GM18507 (cell line): ENCODE measurements at regions not wholly inside any gene's neighbourhood (a gene's known extent, or its start where the extent isn't known, plus 50 kb on each side); places are given as distances from the start of the nearest gene placed in this dataset.
"Not testable (repeated sequence)": the region's sequence is repeated elsewhere in the genome, so short reads cannot be mapped to it uniquely, and the experiment has no call there.

Experiments used
- DNase-seq: peaks from one replicate; pipeline ENCODE4 v3.0.0; 2011; ENCODE audit warnings: low read depth; ENCODE audit not compliant: insufficient read length; ENCODE audit errors: extremely low spot score
- FAIRE-seq: peaks from 2 replicates; lab custom pipeline; 2011; peaks lifted over from hg19 to GRCh38; lab: Jason Lieb, UNC

DNA sequence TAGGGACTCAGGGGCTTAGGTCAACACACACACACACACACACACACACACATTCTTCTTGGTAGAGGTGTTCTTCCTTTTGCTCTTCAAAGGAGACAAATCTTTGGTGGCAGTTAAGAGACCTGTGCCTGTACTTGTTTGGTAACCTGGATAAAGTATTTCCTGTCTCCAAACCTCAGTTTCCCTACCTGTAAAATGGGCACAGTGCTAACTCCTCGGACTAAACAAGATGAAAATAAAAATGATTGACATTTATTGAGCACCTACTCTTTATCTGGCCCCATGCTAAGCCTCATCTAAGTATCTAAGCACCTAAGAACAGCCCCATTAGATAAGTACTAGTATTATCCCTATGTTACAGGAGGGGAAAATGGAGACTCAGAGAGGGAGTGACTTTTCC is 220.8 kb upstream of the MYL2 start:
- no peak for FAIRE-seq
- no peak for DNase-seq

DNA sequence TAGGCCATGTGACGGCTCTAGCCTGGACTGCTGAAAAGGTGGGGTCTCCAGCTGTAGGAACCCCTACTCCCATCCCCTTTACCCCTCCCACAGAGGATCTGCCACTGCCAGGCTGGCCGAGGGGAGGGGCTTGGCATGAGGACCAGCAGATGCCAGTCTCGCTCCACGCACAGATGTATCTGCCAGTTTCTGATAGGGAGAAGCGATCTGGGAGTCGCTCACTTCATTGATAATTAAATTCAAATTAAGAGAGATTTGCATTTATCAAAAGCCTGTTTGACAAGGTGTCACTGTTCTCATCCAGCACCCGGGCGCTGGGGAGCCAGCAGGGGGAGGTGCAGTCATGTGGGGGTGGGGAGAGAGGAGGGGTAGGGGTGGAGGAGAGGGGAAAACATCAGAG is 217.6 kb upstream of the MYL2 start:
- no peak for FAIRE-seq
- DNase-seq, result no peak

DNA sequence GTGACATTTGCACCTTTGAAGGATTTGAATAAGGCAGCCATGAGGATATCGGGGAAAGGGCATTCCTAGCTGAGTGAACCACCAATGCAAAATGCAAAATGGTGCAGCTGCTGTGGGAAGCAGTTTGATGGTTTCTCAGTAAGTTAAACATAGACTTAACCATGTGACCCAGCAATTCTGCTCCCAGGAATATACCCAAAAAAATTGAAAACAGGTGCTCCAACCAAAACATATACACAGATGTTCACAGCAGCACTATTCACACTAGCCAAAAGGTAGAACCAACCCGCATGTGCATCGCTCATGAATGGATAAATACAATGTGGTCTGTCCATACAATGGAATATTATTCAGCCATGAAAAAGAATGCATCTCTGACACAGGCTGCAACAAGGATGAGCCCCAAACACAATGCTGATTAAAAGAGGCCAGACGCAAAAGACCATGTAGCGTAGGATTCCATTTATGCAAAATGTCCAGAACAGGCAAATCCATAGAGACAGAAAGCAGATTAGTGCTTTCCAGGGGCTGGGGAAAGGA is 215.0 kb upstream of the MYL2 start:
- no peak for FAIRE-seq
- no peak for DNase-seq

DNA sequence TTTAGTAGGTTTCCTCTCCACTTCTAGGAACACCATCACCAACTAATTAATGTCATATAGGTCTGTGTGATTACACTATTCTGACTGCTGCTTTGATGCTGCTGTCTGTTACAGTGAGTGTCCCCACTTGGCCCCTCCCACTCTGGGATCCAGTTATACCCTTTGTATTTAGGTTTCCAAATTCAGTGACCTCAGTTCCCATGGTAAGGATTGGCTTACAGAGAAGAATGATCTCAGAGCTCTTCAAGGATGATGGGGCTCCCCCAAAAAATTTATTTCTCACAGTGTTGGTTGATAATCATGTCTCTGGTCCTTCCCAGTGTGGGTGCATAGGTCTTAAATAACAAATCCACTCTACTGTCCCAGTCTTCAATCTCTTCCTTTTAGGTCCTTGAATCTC is 210.0 kb upstream of the MYL2 start:
- DNase-seq, result no peak
- FAIRE-seq, result no peak

DNA sequence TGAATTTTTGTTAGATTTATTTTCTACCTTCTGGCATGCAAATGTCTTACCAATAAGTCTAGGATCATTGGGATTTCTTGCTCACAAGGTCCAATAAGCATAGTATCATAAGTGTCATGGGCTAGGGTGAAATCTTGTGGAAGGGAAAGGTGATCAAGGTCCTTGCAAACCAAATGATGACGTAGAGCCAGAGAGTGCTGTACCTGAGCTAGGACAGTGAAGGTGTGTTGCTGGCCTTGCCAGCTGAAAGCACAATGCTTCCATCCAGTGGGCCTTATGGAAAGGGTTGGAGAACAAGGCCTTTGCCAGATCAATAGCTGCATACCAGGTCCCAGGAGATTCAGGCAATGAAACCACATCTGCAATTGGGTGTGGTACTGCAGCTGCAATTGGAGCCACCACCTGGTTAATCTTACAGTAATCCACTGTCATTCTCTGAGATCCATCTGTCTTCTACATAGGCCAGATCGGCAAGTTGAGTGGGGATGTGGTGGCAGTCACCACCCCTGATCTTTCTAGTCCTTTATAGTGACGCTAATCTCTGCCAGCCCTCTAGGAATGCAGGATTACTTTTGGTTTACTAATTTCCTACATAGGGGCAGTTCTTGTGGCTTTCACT is 208.9 kb upstream of the MYL2 start:
- FAIRE-seq, result no peak
- DNase-seq, result no peak

DNA sequence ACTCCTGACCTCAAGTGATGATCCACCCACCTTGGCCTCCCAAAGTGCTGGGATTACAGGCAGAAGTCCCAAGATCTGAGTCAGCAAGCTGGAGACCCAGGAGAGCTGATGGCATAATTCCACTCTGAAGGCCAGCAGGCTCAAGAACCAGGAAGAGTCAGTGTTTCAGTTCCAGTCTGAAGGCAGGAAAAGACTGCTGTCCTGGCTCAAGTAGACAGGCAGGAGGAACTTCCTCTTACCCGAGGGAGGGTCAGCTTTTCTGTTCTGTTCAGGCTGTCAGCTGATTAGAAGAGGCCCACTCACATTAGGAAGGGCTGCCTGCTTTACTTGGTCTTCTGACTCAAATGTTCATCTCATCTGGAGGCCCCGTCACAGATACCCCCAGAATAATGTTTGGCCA is 206.0 kb upstream of the MYL2 start:
- DNase-seq, result no peak
- no peak for FAIRE-seq

DNA sequence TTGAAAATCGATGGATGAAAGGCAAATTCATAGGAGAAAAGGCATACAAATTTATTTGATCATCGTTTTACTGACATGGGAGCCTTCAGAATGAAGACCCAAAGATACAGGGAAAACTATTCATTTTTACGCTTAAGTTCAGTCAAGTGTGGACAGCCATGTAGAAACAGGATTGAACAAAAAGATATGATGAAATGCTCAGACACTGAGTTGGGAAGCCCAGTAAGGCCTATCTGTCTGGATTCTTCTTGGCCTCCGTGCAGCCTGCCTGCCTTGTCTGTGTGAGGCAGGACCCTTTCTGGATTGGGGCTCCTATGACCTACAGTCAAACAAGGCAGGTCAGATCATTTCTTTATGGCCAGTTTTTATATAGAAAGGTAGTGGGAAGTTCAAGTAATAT is 203.8 kb upstream of the MYL2 start:
- DNase-seq (no peak), FAIRE-seq (no peak)

DNA sequence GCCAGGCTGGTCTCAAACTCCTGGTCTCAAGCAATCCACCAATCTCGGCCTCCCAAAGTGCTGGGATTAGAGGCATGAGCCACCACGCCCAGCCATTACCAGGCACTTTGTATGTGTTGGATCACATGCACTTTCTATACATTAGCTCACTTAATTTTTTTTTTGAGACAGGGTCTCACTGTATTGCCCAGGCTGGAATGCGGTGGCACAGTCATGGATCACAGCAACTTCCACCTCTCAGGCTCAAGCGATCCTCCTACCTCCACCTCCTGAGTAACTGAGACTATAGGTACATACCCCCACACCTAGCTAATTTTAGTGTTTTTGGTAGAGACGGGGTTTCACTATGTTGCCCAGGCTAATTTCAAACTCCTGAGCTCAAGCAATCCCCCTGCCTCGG is 203.0 kb upstream of the MYL2 start:
- FAIRE-seq, result no peak
- no peak for DNase-seq

DNA sequence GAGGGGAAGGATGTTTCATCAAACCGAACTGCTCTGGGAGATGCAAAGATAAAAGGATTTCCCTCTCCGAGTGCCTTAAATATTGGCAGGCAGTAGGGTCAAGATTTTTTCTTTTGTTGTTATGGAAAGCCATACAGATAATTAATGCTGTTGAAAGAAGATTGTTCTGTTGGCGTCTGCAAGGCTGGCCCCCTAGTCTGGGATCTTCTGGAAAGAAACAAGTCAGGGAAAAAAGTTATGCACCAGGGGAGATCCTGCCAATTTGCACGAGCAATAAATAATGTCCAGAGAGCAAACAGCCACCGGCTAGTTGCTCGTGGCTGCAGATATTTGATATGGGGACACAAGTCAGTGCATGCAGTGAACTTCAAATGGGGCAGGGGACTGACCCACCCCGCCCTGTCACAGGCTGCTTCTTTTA is 202.1 kb upstream of the MYL2 start:
- DNase-seq (no peak), FAIRE-seq (no peak)

DNA sequence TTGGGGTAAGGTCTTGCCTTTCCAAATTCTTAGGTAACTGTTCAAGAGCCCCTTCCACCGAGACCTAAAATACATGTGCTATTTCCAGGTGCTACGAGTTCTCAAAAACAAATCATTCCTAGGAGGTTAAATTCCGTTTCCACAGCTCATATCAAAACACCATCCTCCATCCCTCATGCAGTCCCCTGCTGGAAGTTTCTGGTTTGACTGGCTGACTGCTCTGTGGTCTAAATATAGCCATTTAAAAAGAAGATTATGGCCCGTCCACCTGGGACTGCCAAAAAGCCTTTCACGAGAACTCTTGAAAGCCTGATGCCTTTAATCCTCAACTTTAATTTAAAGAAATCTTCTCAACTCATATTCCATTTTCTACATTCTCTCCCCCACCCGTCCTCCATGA is 201.5 kb upstream of the MYL2 start:
- no peak for FAIRE-seq
- DNase-seq, result no peak

DNA sequence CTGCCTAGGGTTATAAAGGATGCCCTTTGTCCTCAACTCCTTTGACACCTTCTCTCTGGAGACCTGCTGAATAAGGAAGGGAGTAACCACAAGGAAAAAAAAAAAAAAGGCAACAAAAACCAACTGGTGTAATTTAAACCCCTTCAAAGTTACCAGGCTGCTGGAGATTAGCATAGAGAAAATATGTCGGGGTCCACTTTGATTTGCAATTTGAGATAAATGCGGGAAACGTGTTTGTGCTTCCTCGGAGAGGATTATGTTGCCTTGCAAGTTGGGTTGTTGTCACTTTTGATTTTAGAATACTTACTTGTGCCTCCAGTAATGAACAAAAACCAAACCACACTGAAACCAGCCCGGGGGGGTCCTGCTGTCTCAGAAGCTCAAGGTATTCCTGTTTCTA is 200.2 kb upstream of the MYL2 start:
- DNase-seq (no peak), FAIRE-seq (no peak)

DNA sequence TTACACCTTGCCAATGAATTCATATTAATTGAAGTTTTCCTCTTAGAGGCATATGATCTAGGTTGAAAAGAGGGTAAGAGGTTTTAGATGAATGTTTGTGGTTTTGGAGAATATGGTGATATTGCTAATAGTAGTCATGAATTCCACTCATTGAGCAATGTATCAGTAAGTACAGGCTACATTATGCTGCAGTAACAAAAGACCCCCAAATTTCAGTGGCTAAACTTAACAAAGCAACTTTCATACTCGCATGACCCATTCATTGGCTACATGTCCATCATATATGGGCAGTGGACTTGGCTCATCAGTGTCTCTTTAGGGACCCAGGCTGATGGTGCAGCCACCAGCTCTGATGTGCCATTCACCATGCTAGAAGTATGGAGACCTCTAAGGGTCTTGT is 196.6 kb upstream of the MYL2 start:
- FAIRE-seq (no peak), DNase-seq (no peak)

DNA sequence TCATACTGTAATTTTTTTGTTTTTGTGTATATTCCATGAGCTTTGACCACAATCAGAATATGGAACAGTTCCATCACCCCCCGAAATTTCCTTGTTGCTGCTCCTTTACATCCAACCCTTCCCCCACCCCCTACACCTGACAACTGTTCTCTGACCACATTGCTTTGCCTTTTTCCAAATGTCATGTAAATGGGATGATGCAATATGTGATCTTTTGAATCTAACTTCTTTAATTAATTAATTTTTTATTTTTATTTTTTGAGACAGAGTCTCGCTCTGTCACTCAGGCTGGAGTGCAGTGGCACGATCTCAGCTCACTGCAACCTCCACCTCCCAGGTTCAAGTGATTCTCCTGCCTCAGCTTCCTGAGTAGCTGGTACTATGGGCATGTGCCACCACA is 192.9 kb upstream of the MYL2 start:
- not testable (repeated sequence) for DNase-seq, FAIRE-seq

DNA sequence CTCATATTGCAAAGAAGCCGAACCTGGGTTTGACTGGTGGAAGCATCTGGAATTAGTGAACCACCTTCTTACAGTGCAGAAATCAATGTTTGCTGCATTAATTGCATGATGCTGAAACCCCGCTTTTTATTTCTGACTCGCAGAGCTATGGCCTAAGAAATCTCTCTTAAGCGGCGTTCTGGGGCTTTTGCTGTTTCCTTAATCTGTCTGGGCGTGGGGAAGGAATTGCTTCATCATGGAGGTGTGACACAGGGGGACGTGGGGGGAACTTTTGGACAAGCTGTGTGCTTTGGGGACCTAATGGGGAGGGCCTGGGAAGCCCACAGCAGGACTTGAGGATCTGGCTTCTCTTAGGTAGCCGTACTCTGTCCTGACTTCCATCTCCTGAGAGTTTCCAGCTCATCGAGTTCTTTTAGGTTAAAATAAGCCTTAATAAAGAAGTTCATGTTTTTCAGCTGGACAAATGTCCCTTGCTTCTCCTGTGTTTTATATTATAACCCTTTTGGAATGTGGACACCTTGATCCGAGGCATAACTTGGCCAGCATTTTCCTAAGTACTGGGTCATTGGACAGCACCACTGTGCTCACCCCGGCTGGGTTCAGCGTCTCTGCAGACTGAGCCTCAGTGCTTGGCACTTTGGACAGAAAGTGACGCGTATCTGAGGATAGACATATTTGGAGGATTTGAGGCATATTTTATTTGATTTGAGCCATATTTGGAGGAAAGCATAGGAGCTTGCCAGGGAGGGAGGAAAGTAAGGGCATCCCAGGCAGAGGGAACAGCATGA is 192.1 kb upstream of the MYL2 start:
- no peak for DNase-seq
- no peak for FAIRE-seq

DNA sequence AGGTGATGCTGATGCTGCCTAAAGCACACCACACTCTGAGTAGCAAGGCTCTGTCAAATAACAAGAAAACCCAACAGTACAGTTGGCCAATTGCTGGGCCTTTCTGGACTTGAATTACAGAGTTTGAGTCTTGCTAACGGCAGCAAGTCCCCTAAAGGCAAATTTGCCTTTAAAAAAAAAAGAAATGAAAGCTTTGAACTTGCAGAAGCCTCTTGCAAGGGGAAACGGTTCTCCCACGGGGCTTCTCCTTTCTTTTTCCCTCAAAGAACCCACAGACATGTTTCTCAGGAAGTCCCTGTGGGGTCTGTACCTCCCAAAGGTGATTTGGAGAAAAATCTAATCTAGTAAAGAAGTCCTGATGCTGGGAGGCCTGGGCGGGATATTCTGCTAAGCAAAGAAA is 191.3 kb upstream of the MYL2 start:
- DNase-seq (no peak), FAIRE-seq (no peak)

DNA sequence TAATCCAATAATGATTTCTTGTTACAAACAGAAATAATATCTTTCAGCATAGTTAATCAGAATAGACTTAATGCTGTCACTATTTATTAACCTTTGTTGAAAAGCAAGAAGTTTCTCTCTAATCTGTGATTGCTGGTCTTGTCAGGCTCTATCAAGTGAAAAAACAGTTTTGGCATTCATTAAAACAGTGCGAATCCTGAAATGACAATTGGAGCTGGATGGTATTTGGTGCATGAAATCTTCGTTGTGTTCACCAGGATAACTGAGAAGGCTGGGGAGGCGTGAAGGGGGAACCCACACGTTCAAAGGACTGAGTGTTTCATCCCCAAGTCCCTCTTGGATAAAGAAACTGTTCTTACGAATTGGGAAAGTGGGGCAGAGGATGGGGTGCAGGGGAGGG is 190.2 kb upstream of the MYL2 start:
- FAIRE-seq, result no peak

DNA sequence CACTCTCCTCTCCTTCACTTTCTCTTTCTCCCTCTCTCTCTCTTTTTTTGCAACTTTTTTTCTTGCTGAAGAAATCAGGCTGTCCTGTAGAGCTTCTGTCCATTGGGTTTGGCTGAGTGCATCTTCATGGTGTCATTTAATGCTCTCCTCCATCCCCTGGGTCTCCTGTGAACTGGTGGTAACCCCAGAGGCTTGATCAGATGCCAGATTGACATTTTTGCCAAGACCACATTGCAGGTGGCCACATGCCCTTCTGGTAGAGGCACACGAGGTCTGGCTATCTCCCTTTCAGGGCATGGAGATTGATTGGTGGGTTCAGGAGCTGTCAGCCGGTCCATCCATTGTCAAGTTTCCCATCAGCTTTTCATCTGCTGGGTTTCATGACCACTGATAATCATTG is 188.3 kb upstream of the MYL2 start:
- FAIRE-seq (no peak), DNase-seq (no peak)

More for the DNA sequence above, 190.2 kb upstream of the MYL2 start:
- DNase-seq, result no peak

DNA sequence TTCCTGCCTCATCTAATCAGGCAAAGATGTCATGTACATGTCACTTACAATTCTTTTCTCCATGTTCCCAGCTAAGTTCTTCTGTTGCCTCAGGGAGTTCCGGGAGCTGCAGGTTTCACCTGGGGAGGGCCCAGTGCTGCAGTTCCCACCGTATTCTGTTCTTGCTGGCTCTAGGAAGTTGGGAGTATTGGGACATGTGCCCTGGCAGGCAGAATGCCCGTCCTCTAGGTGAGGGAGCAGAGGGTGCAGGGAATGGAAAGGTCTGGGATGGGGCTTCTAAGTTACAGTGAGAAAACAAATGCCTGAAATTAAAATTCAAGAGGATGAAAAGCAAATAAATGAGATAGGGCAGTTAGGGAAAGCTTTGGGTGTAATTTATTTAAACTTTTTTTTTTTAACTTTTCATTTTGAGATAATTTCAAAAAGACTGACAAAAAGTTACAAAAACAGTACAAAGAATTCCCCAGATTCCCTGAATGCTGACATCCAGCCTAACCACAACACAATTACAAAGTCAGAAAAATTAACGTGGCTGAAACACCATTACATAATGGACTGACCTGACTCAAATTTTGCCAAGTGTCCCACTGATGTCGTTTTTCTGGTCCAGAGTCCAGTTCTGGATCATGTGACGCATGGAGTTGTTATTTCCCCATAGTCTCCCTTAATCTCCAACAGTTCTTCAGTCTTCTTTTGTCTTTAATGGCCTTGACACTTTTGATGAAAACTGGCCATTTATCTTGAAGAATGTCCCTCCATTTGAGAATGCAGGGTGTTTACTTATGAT is 187.2 kb upstream of the MYL2 start:
- DNase-seq (no peak), FAIRE-seq (no peak)

DNA sequence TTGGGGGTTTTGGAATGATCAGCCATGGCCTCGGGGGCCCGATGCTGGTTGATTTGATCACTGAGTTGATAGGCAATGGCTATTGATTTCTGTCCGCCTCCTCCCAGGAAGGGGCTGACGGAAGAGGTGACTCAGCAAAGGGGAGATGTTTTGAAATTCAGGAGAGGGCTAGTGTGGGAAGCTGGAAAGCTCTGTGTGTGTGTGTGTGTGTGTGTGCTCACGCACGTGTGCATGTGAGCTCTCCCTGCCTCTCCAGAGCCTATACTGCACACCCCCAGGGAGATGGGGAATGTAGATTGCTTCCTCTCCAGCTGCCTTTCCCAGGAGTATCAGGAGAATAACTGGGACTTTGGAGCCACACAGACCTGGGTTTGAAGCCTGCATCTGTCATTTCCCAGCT is 184.9 kb upstream of the MYL2 start:
- no peak for DNase-seq
- FAIRE-seq, result no peak

DNA sequence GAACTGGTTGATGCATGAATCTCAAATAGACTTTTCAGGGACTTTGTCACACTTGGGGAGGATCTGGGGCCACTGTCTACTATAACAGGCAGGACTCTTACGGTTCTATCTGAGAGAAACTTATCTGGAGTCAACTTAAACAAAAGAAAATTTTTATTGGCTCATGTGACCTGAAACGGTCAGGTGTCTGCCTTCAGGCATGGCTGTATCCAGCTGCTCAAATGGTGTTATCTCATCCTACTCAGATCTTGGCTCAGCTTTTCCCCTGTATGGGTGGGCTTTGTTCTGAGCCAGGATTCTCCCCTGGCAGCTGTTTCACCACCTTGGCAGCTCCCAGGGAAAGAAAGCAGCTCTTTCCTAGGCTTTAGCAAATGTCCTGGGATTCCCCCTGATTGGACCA is 183.2 kb upstream of the MYL2 start:
- no peak for FAIRE-seq
- no peak for DNase-seq
